ENCODE measurements at regions not wholly inside any gene's neighbourhood (a gene's known extent, or its start where the extent isn't known, plus 50 kb on each side); places are given as distances from the start of the nearest gene placed in this dataset.

DNA sequence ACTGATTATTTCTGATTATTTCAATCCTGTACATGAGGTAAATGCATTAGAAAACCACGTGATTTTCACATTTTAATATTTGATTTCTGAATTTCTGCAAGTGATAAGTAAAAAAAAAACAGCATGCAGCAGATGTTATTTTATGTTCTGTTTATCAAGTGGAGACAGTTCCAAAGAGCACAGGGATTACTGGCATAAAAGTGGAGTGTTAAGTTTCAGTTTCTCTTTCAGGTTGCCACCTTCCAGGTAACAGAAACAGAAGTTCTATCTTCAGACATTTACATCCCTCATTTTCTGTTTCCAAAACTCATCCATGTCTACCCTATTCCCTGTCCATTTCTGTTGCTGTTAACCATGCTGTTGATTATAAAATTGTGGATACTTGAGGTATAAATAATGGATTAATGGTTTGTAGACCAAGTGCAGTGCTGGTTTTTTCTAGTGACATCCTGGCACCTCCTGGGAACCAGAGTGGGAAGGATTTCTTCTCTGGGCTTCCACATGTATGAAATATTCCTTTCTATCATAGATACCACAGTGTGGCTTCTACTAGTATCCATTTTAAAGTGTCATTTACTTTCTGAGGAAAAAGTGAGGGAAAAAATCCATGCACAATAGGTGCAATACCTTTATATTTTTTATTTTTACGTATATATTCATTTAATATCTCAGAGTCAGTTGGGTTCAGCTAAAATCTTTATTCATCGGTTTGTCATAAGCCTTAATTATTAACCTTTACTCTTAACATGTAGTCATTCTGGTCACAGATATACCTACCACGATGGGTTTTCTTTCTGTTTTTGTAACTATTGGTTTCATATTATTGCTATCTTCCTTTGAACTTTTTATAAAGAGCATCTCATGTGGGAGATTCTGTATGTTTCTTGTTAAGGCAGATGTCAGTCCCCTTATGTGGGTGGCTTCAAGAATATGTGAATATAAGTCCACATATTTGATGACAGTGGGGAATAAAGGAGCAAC lies 1010.0 kb downstream of the SQOR start:
- H3K27ac ChIP-seq (ENCODE audit: low read depth, low read length) = no peak overlapping the region
- no peak for TF ChIP-seq CTCF (conservative IDR thresholded peaks at IDR 0.05)
- no peaks in the 10 kb centered on the region for H3K4me1 ChIP-seq (ENCODE audit: control insufficient read depth, insufficient read depth, low read length)
- no peak overlapping the region for H3K9ac ChIP-seq (ENCODE audit: extremely low read depth, low read length, poor library complexity, severe bottlenecking)
- no peak for DNase-seq
- H3K27me3 ChIP-seq (ENCODE audit: control insufficient read depth, insufficient read depth, low read length, poor library complexity, severe bottlenecking) = peaks cover 14% of the 10 kb centered on the region
- H3K9me3 Mint-ChIP-seq = no peaks in the 10 kb centered on the region
- H3K4me3 ChIP-seq (ENCODE audit: low read length) = no peak overlapping the region
- H3K36me3 ChIP-seq (ENCODE audit: control insufficient read depth, insufficient read depth, low read length) = no peaks in the 10 kb centered on the region
- peaks cover 3% of the 10 kb centered on the region for H3K27me3 Mint-ChIP-seq (ENCODE audit: insufficient read depth)
- H3K9me3 ChIP-seq (ENCODE audit: control insufficient read depth, low read length) = no peaks in the 10 kb centered on the region
- WGBS, 2 experiments (ENCODE audit: insufficient coverage in 1 of 2, insufficient read length in 1 of 2) = 93 to 100% methylated on average over 1 to 4 of the region's 4 CpGs
- H3K4me3 Mint-ChIP-seq = no peak overlapping the region
- no peak overlapping the region for H3K27ac Mint-ChIP-seq
- no peaks in the 10 kb centered on the region for H3K4me1 Mint-ChIP-seq
- H3K36me3 Mint-ChIP-seq (ENCODE audit: low read depth) = no peaks in the 10 kb centered on the region

GRCh38 chr15:46646490-46646889 lies 1011.7 kb downstream of the SQOR start:
- Mint-ChIP-seq H3K27me3 (ENCODE audit: insufficient read depth) (peaks cover 9% of the 10 kb centered on the region), H3K4me3 (no peak overlapping the region), H3K27ac (no peak overlapping the region), H3K9me3 (no peaks in the 10 kb centered on the region), H3K4me1 (no peaks in the 10 kb centered on the region), H3K36me3 (ENCODE audit: low read depth) (no peaks in the 10 kb centered on the region)
- H3K27ac ChIP-seq (ENCODE audit: low read depth, low read length) = no peak overlapping the region
- no peak for DNase-seq
- H3K36me3 ChIP-seq (ENCODE audit: control insufficient read depth, insufficient read depth, low read length) = no peaks in the 10 kb centered on the region
- H3K9me3 ChIP-seq (ENCODE audit: control insufficient read depth, low read length) = no peaks in the 10 kb centered on the region
- no peak overlapping the region for H3K9ac ChIP-seq (ENCODE audit: extremely low read depth, low read length, poor library complexity, severe bottlenecking)
- H3K4me3 ChIP-seq (ENCODE audit: low read length) = no peak overlapping the region
- H3K27me3 ChIP-seq (ENCODE audit: control insufficient read depth, insufficient read depth, low read length, poor library complexity, severe bottlenecking) = peaks cover 21% of the 10 kb centered on the region
- 82 to 90% methylated on average over 1 of the region's 1 CpG for WGBS, 2 experiments (ENCODE audit: insufficient coverage in 1 of 2, insufficient read length in 1 of 2)
- TF ChIP-seq CTCF (conservative IDR thresholded peaks at IDR 0.05) = no peak
- no peaks in the 10 kb centered on the region for H3K4me1 ChIP-seq (ENCODE audit: control insufficient read depth, insufficient read depth, low read length)

GRCh38 chr15:46647046-46647445 lies 1012.2 kb downstream of the SQOR start:
- no peaks in the 10 kb centered on the region for H3K4me1 ChIP-seq (ENCODE audit: control insufficient read depth, insufficient read depth, low read length)
- no peaks in the 10 kb centered on the region for H3K4me1 Mint-ChIP-seq
- no peak overlapping the region for H3K27ac Mint-ChIP-seq
- TF ChIP-seq CTCF (conservative IDR thresholded peaks at IDR 0.05) = no peak
- 83 to 91% methylated on average over 1 of the region's 1 CpG for WGBS, 2 experiments (ENCODE audit: insufficient coverage in 1 of 2, insufficient read length in 1 of 2)
- no peak for DNase-seq
- no peak overlapping the region for H3K4me3 ChIP-seq (ENCODE audit: low read length)
- H3K9me3 ChIP-seq (ENCODE audit: control insufficient read depth, low read length) = no peaks in the 10 kb centered on the region
- H3K27me3 ChIP-seq (ENCODE audit: control insufficient read depth, insufficient read depth, low read length, poor library complexity, severe bottlenecking) = peaks cover 21% of the 10 kb centered on the region
- peaks cover 9% of the 10 kb centered on the region for H3K27me3 Mint-ChIP-seq (ENCODE audit: insufficient read depth)
- H3K9me3 Mint-ChIP-seq = no peaks in the 10 kb centered on the region
- H3K36me3 Mint-ChIP-seq (ENCODE audit: low read depth) = no peaks in the 10 kb centered on the region
- no peak overlapping the region for H3K9ac ChIP-seq (ENCODE audit: extremely low read depth, low read length, poor library complexity, severe bottlenecking)
- no peak overlapping the region for H3K4me3 Mint-ChIP-seq
- H3K36me3 ChIP-seq (ENCODE audit: control insufficient read depth, insufficient read depth, low read length) = no peaks in the 10 kb centered on the region
- no peak overlapping the region for H3K27ac ChIP-seq (ENCODE audit: low read depth, low read length)
